ENCODE measurements at regions not wholly inside any gene's neighbourhood (a gene's known extent, or its start where the extent isn't known, plus 50 kb on each side); places are given as distances from the start of the nearest gene placed in this dataset.

GRCh38 chr2:164439885-164440284 is 181.4 kb downstream of the GRB14 start:
- DNase-seq (ENCODE audit: low read depth in 4 of 4, low spot score in 2 of 4): no peak

GRCh38 chr2:164439235-164439634 is 182.0 kb downstream of the GRB14 start:
- no peak for DNase-seq (ENCODE audit: low read depth in 4 of 4, low spot score in 2 of 4)

GRCh38 chr2:164438490-164439205 is 182.6 kb downstream of the GRB14 start:
- no peak for DNase-seq (ENCODE audit: low read depth in 4 of 4, low spot score in 2 of 4)

DNA sequence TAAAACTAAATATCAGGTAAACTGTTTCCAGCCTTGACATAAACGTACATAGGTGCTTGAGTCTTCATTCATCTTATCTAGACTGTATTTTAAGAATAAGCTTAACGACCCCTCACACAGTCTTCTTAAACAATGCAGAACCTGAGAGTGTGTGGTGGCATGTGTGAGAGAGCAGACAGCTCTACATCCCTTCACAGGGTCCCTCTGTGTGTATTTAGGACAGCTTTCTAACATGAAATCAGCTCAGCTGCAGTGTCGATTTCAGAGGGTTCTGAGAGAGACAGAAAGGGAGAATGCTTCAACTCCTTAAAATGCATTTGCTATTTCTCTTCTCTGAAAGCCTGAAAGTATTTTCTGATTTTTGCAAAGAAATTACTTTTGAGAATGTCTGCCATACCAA is 185.2 kb downstream of the GRB14 start:
- no peak for DNase-seq (ENCODE audit: low read depth in 4 of 4, low spot score in 2 of 4)

DNA sequence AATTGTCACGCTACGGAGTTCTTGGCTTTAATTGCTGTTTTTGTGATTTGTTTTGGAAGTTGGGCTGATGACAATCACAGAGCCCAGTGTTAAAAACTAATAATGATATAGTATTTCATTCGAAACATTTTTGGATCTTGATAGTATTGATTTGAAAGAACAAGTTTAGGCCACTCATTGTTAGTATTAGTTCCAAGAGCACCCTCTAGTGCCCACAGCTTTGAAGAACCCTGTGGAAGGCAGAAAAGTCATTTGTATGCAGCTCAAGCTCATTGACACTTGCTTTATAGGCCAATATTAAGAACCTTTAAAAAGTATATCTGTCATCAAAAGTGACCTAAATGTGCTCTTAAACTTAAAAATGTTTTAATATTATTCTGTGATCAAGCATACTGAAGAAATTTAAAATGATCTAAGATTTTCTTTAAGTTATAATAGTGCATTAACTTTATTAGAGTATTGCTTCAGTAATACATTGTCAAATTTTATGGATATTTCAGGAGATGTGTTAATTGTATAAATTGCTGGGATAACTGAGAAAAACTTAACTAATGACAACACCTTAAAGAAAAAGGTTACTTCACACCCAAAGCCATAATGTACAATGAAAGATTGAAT is 191.0 kb downstream of the GRB14 start:
- peak in 2 of 4 donors; percentile 7 to 27 for DNase-seq (ENCODE audit: low read depth in 4 of 4, low spot score in 2 of 4)

DNA sequence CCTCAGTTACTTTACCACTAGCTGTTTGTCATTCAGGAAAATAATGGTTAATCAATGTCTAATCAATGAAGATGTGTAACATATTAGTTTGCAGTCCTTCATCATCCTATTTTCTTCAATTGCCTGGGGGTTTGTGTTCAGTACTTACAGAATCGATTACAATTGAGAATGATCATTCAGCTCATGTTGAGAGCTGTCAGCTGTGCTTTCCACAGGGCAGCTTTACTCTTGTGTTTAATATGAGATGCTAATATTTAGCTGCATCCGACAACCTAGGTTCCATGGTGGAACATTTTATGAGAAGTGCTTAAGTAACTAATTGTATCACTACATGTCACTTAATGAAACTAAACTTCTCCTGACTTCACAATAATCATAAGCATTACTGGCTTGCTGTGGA is 191.9 kb downstream of the GRB14 start:
- no peak for DNase-seq (ENCODE audit: low read depth in 4 of 4, low spot score in 2 of 4)

GRCh38 chr2:164427111-164427510 is 194.2 kb downstream of the GRB14 start:
- DNase-seq (ENCODE audit: low read depth in 4 of 4, low spot score in 2 of 4): no peak

DNA sequence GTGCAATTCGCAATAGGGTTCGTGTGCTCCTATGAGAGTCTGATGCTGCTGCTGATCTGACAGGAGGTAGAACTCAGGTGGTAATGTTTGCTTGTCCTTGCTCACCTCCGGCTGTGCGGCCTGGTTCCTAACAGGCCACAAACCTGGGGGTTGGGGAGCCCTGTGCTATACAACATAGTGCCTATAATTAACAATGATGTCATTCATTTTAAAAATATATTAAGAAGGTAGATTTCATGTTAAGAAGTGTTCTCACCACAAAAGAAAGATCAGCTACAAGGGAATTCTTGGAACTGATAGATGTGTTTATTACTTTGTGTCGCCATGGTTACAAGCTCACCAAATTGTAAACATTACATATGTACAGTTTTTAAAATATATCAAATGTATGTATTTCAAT is 200.5 kb downstream of the GRB14 start:
- DNase-seq (ENCODE audit: low read depth in 4 of 4, low spot score in 2 of 4): no peak

DNA sequence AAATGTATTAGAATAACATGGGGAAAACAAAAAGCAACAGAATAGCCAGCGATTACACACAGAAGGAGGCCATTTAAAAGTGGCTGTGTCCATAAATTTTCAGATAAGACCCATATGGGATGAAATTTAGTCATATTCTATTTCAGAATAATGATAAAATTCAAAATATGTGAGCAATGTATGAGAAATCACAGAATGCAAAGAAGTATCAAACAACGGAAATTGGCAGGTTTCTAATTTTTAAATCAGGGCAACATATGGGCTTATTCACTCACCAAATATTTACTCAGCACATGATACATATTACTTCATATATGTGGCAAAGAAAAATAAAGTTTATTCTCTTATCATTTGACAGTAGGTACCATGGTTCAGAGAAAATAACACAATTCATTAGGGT is 208.5 kb downstream of the GRB14 start:
- no peak for DNase-seq (ENCODE audit: low read depth in 4 of 4, low spot score in 2 of 4)

DNA sequence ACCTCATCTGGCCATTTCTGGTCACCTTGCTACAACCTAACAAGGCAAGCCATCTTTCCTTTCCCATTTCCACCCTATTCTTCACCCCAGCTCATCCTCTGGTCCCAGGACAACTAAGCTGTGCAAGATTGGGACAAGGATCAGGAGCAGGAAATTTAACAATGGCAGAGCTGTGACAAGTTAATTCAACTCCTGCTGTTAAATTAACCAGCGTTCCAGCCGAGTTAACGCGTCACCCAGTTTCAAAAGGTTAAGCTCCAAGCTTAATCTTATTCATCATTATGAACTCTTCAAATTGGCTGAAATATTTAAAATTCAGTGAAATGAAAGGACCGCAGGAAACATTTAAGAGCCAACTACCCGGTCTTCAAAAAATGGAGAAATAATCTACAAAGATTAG is 231.9 kb downstream of the GRB14 start:
- no peak for DNase-seq (ENCODE audit: low read depth in 4 of 4, low spot score in 2 of 4)

- DNase-seq (ENCODE audit: low read depth in 4 of 4, low spot score in 2 of 4): peak in 1 of 4 donors; percentile 2
Observed at GRCh38 chr2:164388511-164388910, 232.8 kb downstream of the GRB14 start.

GRCh38 chr2:164386231-164386630 is 235.1 kb downstream of the GRB14 start:
- no peak for DNase-seq (ENCODE audit: low read depth in 4 of 4, low spot score in 2 of 4)

DNA sequence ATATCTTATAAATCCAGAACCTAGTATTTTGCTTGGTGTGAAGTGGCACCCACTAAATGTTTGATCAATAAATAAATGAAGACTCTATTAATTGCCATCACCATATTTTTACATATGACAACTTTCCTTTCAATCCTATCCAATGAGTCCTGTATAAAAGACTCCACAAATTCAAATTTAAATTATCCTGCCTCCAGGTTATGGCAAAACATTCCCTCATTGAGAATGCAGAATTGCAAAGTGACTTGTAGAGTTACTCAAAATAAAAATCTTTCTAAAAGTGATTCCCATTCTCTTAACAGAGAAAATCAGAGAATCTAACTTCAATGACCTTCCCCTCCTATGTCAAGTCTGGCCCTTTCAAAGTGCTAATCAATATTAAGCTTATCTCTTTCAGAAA is 236.8 kb downstream of the GRB14 start:
- DNase-seq (ENCODE audit: low read depth in 4 of 4, low spot score in 2 of 4): no peak

DNA sequence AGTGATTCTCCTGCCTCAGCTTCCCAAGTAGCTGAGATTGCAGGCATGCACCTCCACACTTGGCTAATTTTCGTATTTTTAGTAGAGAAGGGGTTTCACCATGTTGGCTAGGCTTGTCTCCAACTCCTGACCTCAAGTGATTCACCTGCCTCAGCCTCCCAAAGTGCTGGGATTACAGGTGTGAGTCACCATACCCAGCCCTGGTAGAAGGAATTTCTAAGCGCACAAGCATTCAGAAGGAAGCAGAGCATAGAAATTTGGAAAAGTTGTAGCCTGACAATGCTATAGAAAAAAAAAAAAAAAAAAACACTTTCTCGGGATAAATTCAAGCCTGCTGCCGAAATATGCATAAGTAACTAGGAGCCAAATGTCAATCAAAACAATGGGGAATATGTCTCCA is 249.4 kb downstream of the GRB14 start:
- DNase-seq (ENCODE audit: low read depth in 4 of 4, low spot score in 2 of 4): no peak

DNA sequence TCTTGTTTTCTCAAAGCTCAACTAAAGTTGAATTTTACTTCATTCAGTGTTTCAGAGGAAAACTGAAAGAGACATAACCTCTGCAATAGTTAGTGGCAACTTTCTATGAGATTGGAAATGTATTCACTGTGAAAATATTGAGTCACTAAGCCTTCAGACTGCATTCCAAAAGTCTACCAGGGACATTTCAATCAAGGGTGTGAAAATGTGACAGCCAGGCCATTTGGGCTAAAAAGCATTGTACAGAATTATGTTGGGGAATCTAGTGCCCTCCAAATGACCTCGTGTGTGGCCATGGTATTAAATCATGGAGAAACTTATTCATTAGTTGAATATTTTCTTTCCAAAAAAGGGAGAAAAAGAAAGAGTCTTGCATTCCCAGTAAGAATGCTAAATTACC is 251.9 kb downstream of the GRB14 start:
- no peak for DNase-seq (ENCODE audit: low read depth in 4 of 4, low spot score in 2 of 4)

DNA sequence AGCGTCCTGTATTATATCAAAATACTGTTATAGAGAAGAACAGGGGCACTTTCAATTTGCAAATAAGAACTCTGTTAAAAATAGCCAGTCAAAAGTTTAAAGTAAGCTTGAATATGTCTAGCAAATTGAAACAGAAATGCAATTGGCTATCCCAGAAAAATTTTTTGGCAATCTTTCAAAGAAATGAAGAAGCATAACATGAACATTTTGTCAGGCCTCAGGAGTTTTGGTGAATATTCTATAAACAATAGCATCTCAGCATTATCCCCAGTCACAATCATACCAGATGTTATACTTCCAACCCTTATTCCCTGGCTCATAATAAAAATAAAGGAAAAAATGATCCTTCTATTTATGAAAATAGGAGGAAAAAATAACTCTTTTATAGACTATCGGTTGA is 252.4 kb downstream of the GRB14 start:
- no peak for DNase-seq (ENCODE audit: low read depth in 4 of 4, low spot score in 2 of 4)

DNA sequence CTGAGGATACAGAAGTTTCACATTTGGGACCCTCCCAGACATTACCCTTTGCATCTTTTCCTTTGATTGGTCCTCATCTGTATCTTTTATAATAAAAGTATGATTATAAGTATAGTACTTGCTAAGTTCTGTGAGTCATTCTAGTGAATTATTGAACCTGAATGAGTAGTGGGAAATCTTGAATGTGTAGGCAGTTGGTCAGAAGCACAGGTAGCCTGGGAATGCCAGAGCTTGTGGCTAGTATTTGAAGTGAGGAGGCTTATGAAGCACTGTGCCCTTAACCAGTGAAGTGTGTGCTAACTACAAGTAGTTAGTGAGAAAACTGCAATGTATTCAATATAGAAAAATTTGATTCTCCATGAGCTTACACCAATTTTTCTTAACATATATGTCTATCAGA is 257.6 kb downstream of the GRB14 start:
- no peak for DNase-seq (ENCODE audit: low read depth in 4 of 4, low spot score in 2 of 4)

GRCh38 chr2:164351536-164351935 is 269.7 kb downstream of the GRB14 start:
- DNase-seq (ENCODE audit: low read depth in 4 of 4, low spot score in 2 of 4): no peak

- no peak for DNase-seq (ENCODE audit: low read depth in 4 of 4, low spot score in 2 of 4)
Observed at GRCh38 chr2:164335947-164336346, 285.3 kb downstream of the GRB14 start.

GRCh38 chr2:164335128-164335527 is 286.2 kb downstream of the GRB14 start:
- no peak for DNase-seq (ENCODE audit: low read depth in 4 of 4, low spot score in 2 of 4)

- no peak for DNase-seq (ENCODE audit: low read depth in 4 of 4, low spot score in 2 of 4)
Observed at GRCh38 chr2:164328310-164328709, 293.0 kb downstream of the GRB14 start.

- no peak for DNase-seq (ENCODE audit: low read depth in 4 of 4, low spot score in 2 of 4)
Observed at GRCh38 chr2:164323978-164324377, 297.3 kb downstream of the GRB14 start.

DNA sequence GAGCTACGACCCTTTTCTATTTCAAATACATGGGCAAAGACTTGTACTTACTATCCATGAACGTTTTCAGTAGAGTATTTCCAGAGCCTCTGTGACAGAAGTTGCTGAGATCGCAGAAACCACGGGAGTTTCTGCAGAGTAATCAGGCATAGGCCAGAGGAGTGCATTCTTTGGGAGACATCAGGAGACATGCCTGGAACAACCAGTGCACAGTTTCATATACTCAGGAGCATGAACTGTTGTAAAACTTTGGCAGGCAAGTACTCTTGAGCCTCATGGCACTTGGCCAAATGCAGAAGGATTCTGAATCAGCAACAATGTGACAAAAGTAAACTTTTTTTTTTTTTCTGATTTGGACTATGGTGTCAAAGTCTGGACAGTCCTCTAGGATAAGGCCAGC is 307.1 kb downstream of the GRB14 start:
- no peak for DNase-seq (ENCODE audit: low read depth in 4 of 4, low spot score in 2 of 4)

Measured in left renal cortex interstitium (tissue), 4 donors.